ENCODE measurements at regions not wholly inside any gene's neighbourhood (a gene's known extent, or its start where the extent isn't known, plus 50 kb on each side); places are given as distances from the start of the nearest gene placed in this dataset.

GRCh38 chr12:24185782-24186181 lies 236.3 kb upstream of the SOX5 start:
- Mint-ChIP-seq H3K4me1 (peaks cover 7% of the 10 kb centered on the region), H3K36me3 (no peaks in the 10 kb centered on the region), H3K27me3 (no peaks in the 10 kb centered on the region), H3K9me3 (no peaks in the 10 kb centered on the region), H3K27ac (no peak overlapping the region), H3K4me3 (no peak overlapping the region)
- ATAC-seq, result no peak

DNA sequence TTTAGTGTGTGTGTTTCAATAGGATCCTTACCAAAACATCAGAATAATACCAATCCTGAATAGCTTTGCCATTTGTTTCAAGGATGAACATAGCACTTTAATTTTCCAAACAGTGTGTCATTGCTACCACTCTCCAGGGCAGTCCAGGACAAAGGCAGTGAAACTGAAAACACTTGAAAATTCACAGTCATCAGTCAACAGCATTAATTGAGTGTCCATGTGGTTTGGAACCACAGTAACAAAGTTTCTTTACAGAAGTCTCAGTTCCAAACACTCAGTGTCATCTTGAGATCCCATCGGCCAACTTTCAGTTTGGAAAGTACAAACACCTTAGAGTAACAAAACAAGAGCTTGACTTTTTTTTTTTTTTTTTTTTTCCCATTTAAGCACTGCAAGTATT lies 228.4 kb upstream of the SOX5 start:
- no peaks in the 10 kb centered on the region for H3K27me3 Mint-ChIP-seq
- ATAC-seq, result peak; percentile 54
- H3K4me1 Mint-ChIP-seq, result peaks cover 6% of the 10 kb centered on the region
- H3K27ac Mint-ChIP-seq, result no peak overlapping the region
- no peaks in the 10 kb centered on the region for H3K36me3 Mint-ChIP-seq
- H3K9me3 Mint-ChIP-seq, result no peaks in the 10 kb centered on the region
- no peak overlapping the region for H3K4me3 Mint-ChIP-seq

DNA sequence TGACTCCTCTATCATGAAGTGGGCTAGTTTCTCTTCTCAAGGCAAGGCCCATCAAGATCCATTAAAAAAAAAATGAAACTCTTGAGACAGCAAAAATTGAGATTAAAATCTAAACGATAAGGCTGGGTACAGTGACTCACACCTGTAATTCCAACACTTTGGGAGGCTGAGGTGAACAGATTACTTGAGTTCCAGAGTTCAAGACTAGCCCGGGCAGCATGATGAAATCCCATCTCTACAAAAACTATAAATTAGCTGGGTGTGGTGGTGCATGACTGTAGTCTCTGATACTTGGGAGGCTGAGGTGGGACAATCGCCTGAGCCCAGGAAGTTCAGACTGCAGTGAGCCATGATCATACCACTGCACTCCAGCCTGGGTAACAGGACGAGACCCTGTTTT lies 226.5 kb upstream of the SOX5 start:
- no peaks in the 10 kb centered on the region for H3K36me3 Mint-ChIP-seq
- ATAC-seq, result no peak
- no peaks in the 10 kb centered on the region for H3K27me3 Mint-ChIP-seq
- H3K4me3 Mint-ChIP-seq, result no peak overlapping the region
- no peak overlapping the region for H3K27ac Mint-ChIP-seq
- no peaks in the 10 kb centered on the region for H3K9me3 Mint-ChIP-seq
- H3K4me1 Mint-ChIP-seq, result peaks cover 23% of the 10 kb centered on the region

DNA sequence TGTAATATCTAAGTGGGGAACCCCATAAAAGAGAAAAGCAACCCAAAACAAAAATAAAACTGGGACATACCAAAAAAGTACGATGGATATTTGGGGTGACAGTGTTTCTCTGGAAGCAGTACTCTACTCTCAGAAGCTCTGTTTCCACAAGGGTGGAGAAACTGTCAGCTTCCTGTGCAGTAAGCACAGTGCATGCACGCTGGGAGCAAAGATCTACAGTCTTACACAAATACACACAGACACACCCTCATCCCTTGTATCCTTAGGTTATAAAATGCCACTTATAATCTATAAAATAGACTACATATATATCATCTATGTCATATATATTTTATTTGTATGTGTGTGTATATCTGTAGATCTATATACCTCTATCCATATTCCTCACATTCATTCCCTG lies 225.8 kb upstream of the SOX5 start:
- H3K4me1 Mint-ChIP-seq, result peaks cover 23% of the 10 kb centered on the region
- H3K27me3 Mint-ChIP-seq, result no peaks in the 10 kb centered on the region
- H3K9me3 Mint-ChIP-seq, result no peaks in the 10 kb centered on the region
- no peak overlapping the region for H3K27ac Mint-ChIP-seq
- ATAC-seq, result no peak
- no peak overlapping the region for H3K4me3 Mint-ChIP-seq
- H3K36me3 Mint-ChIP-seq, result no peaks in the 10 kb centered on the region

DNA sequence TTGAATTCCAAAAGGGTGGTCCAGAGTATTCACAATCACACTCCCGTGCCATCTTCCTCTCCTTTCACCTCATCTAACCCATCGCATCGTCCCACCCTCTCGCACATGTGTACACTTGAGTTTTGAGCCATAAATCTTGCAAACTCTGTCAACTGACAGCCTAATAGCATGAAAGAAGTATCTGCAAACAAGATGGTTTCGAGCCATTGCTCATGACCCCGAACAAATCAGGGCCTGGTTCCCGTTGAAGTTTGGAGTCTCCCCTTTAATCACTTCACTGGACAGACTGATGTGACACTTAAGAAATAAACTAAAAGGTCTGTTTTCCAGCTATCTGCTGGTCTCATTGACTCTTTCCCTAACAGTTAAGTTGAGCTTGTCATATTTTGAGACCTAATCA lies 223.6 kb upstream of the SOX5 start:
- H3K4me1 Mint-ChIP-seq, result peaks cover 23% of the 10 kb centered on the region
- H3K9me3 Mint-ChIP-seq, result no peaks in the 10 kb centered on the region
- no peak for ATAC-seq
- no peaks in the 10 kb centered on the region for H3K36me3 Mint-ChIP-seq
- no peaks in the 10 kb centered on the region for H3K27me3 Mint-ChIP-seq
- no peak overlapping the region for H3K4me3 Mint-ChIP-seq
- H3K27ac Mint-ChIP-seq, result peak overlapping the region; percentile 82

DNA sequence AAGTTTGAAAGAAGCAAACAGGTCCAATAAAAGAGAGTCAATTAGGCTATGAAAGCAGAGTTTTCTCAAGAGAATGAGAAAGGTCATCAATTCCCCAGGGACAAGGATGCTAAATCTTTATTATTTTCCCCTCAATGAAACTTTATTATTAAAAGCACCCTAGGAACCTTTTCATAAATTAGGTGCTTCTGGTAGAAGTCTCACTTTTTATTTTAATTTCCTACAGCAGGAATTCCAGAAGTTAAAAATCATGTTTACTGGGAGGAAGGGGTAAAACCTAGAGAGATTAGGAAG lies 223.2 kb upstream of the SOX5 start:
- Mint-ChIP-seq H3K4me3 (no peak overlapping the region), H3K9me3 (no peaks in the 10 kb centered on the region), H3K27me3 (no peaks in the 10 kb centered on the region), H3K4me1 (peaks cover 23% of the 10 kb centered on the region), H3K27ac (peak overlapping the region; percentile 82), H3K36me3 (no peaks in the 10 kb centered on the region)
- ATAC-seq, result no peak

- peak overlapping the region; percentile 82 for H3K27ac Mint-ChIP-seq
- H3K27me3 Mint-ChIP-seq, result no peaks in the 10 kb centered on the region
- no peaks in the 10 kb centered on the region for H3K9me3 Mint-ChIP-seq
- ATAC-seq, result peak; percentile 87
- H3K4me1 Mint-ChIP-seq, result peaks cover 23% of the 10 kb centered on the region
- no peaks in the 10 kb centered on the region for H3K36me3 Mint-ChIP-seq
- H3K4me3 Mint-ChIP-seq, result peak overlapping the region; percentile 39
Measured at GRCh38 chr12:24172031-24172772, 222.7 kb upstream of the SOX5 start.

- ATAC-seq, result no peak
- Mint-ChIP-seq H3K27ac (no peak overlapping the region), H3K9me3 (no peaks in the 10 kb centered on the region), H3K36me3 (no peaks in the 10 kb centered on the region), H3K4me1 (no peaks in the 10 kb centered on the region), H3K4me3 (no peak overlapping the region), H3K27me3 (no peaks in the 10 kb centered on the region)
Measured at GRCh38 chr12:24155042-24155441, 205.6 kb upstream of the SOX5 start.

DNA sequence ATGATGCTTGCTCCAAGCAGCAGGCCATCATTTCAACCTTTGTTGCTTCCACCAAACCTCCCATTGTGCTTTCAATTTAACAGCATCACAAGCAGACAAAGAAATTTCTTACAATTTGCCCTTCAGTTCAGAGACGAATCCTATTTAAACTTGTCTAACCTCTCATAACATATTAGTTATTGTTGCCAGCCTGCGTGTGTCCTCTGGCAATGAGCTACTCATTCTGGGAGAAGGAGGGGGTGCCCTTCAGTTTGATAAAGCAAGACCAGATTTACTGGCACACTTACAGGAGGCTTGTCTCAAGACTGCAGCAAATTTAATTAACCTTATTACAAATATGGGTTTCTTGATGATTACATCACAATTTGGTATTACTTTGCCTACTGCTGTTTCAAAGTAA lies 203.6 kb upstream of the SOX5 start:
- Mint-ChIP-seq H3K4me1 (no peaks in the 10 kb centered on the region), H3K9me3 (no peaks in the 10 kb centered on the region), H3K36me3 (no peaks in the 10 kb centered on the region), H3K27me3 (no peaks in the 10 kb centered on the region), H3K4me3 (no peak overlapping the region), H3K27ac (no peak overlapping the region)
- ATAC-seq, result no peak

- no peak for ATAC-seq
- Mint-ChIP-seq H3K4me3 (no peak overlapping the region), H3K4me1 (no peaks in the 10 kb centered on the region), H3K27ac (no peak overlapping the region), H3K27me3 (no peaks in the 10 kb centered on the region), H3K36me3 (no peaks in the 10 kb centered on the region), H3K9me3 (no peaks in the 10 kb centered on the region)
Measured at GRCh38 chr12:24152270-24152669, 202.8 kb upstream of the SOX5 start.

DNA sequence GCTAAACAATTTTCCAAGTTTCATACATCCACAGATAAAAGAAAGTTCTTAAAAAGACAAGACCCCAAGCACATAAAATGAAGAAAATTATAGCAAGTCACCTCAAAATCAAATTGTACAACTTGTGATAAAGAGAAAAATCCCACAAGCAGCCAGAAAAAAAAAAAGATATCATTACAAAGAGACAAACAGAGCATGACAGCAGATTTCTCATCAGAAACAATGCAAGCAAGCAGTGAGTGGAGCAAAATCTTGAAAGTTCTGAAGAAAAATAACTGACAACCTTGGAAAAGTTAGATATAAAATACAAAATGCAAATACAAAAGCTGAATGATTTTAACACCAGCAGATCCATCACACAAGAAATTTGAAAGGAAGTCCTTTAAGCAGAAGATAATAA lies 194.5 kb upstream of the SOX5 start:
- Mint-ChIP-seq H3K27ac (no peak overlapping the region), H3K4me3 (no peak overlapping the region), H3K27me3 (no peaks in the 10 kb centered on the region)

GRCh38 chr12:24139035-24139434 lies 189.6 kb upstream of the SOX5 start:
- peaks cover 3% of the 10 kb centered on the region for H3K9me3 Mint-ChIP-seq
- peaks cover 8% of the 10 kb centered on the region for H3K36me3 Mint-ChIP-seq
- no peak overlapping the region for H3K27ac Mint-ChIP-seq
- no peaks in the 10 kb centered on the region for H3K4me1 Mint-ChIP-seq
- no peaks in the 10 kb centered on the region for H3K27me3 Mint-ChIP-seq
- ATAC-seq, result no peak
- no peak overlapping the region for H3K4me3 Mint-ChIP-seq

More for the DNA sequence above, 194.5 kb upstream of the SOX5 start:
- H3K9me3 Mint-ChIP-seq, result peaks cover 3% of the 10 kb centered on the region
- peaks cover 9% of the 10 kb centered on the region for H3K36me3 Mint-ChIP-seq
- ATAC-seq, result no peak
- no peaks in the 10 kb centered on the region for H3K4me1 Mint-ChIP-seq

- Mint-ChIP-seq H3K27me3 (no peaks in the 10 kb centered on the region), H3K27ac (no peak overlapping the region), H3K4me1 (no peaks in the 10 kb centered on the region), H3K36me3 (no peaks in the 10 kb centered on the region), H3K9me3 (no peaks in the 10 kb centered on the region), H3K4me3 (no peak overlapping the region)
- no peak for ATAC-seq
Measured at GRCh38 chr12:24138041-24138440, 188.6 kb upstream of the SOX5 start.

- no peaks in the 10 kb centered on the region for H3K27me3 Mint-ChIP-seq
- H3K36me3 Mint-ChIP-seq, result no peaks in the 10 kb centered on the region
- no peaks in the 10 kb centered on the region for H3K9me3 Mint-ChIP-seq
- no peak overlapping the region for H3K27ac Mint-ChIP-seq
- no peaks in the 10 kb centered on the region for H3K4me1 Mint-ChIP-seq
- ATAC-seq, result no peak
- no peak overlapping the region for H3K4me3 Mint-ChIP-seq
Measured at GRCh38 chr12:24135158-24135850, 185.8 kb upstream of the SOX5 start.

DNA sequence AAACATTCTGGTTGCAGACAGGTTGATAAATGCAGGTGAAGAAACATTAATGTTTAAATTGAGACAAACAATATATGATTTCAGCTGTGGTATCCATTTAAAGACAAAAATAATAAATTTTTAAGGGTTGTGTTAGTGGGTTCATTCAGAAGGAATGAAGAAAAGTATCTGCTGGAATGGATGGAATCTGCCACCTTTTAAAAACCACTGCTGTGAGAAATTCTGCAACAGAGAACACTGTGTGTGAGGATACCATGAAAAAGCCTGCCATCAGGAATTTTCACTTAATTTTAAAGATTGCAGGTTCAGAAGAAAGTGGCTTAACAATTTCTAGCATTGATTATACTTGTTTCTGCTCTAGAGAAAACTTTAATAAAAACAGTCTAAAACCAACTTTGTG lies 184.6 kb upstream of the SOX5 start:
- Mint-ChIP-seq H3K9me3 (no peaks in the 10 kb centered on the region), H3K27ac (no peak overlapping the region), H3K4me1 (no peaks in the 10 kb centered on the region), H3K36me3 (no peaks in the 10 kb centered on the region), H3K27me3 (no peaks in the 10 kb centered on the region), H3K4me3 (no peak overlapping the region)
- ATAC-seq, result no peak

GRCh38 chr12:24133384-24133783 lies 183.9 kb upstream of the SOX5 start:
- H3K4me1 Mint-ChIP-seq, result peaks cover 6% of the 10 kb centered on the region
- no peaks in the 10 kb centered on the region for H3K9me3 Mint-ChIP-seq
- no peak for ATAC-seq
- no peak overlapping the region for H3K27ac Mint-ChIP-seq
- H3K4me3 Mint-ChIP-seq, result no peak overlapping the region
- H3K36me3 Mint-ChIP-seq, result no peaks in the 10 kb centered on the region
- H3K27me3 Mint-ChIP-seq, result no peaks in the 10 kb centered on the region

Data from stimulated activated memory B cell treated with anti-CD40 and anti-IgM and Interleukin-4, amounts not matched to agents 10 μg/mL and 1 μg/mL and 100 μg/mL, for 72 hours (primary cell).